ENCODE measurements at regions not wholly inside any gene's neighbourhood (a gene's known extent, or its start where the extent isn't known, plus 50 kb on each side); places are given as distances from the start of the nearest gene placed in this dataset.

DNA sequence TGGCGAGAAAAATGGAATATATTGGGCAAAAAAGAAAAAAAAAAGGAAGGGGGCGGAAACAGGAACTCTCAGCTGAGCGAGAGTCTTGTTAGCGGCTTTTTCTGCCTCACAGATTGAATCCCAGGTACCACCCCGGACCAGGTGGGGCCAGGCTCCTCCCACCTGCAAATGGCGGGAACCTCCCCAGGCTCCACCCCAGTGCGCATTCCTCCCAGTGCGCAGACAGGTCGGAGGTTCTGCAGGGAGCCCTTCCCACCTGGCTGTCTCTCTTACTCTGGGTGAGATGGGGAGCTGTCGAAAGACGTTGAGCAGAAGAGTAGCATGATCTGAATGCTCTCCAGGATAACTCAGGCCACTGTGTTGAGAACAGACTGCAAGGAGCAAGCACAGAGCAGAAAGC, 57.0 kb upstream of the ETV6 start:
- Mint-ChIP-seq H3K4me3 (no peak overlapping the region), H3K36me3 (ENCODE audit: low read depth) (no peaks in the 10 kb centered on the region), H3K4me1 (no peaks in the 10 kb centered on the region), H3K9me3 (no peaks in the 10 kb centered on the region), H3K27me3 (ENCODE audit: low read depth, poor library complexity) (no peaks in the 10 kb centered on the region), H3K27ac (no peak overlapping the region)
- TF ChIP-seq, protein P1, sequence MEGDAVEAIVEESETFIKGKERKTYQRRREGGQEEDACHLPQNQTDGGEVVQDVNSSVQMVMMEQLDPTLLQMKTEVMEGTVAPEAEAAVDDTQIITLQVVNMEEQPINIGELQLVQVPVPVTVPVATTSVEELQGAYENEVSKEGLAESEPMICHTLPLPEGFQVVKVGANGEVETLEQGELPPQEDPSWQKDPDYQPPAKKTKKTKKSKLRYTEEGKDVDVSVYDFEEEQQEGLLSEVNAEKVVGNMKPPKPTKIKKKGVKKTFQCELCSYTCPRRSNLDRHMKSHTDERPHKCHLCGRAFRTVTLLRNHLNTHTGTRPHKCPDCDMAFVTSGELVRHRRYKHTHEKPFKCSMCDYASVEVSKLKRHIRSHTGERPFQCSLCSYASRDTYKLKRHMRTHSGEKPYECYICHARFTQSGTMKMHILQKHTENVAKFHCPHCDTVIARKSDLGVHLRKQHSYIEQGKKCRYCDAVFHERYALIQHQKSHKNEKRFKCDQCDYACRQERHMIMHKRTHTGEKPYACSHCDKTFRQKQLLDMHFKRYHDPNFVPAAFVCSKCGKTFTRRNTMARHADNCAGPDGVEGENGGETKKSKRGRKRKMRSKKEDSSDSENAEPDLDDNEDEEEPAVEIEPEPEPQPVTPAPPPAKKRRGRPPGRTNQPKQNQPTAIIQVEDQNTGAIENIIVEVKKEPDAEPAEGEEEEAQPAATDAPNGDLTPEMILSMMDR (IDR thresholded peaks at IDR 0.05), result no peak
- no peak for DNase-seq

GRCh38 chr12:11593013-11593412, 56.5 kb upstream of the ETV6 start:
- TF ChIP-seq, protein P1 (IDR thresholded peaks at IDR 0.05), result no peak
- Mint-ChIP-seq H3K9me3 (no peaks in the 10 kb centered on the region), H3K27me3 (ENCODE audit: low read depth, poor library complexity) (no peaks in the 10 kb centered on the region), H3K4me1 (no peaks in the 10 kb centered on the region), H3K36me3 (ENCODE audit: low read depth) (no peaks in the 10 kb centered on the region), H3K27ac (no peak overlapping the region), H3K4me3 (no peak overlapping the region)
- DNase-seq, result no peak

DNA sequence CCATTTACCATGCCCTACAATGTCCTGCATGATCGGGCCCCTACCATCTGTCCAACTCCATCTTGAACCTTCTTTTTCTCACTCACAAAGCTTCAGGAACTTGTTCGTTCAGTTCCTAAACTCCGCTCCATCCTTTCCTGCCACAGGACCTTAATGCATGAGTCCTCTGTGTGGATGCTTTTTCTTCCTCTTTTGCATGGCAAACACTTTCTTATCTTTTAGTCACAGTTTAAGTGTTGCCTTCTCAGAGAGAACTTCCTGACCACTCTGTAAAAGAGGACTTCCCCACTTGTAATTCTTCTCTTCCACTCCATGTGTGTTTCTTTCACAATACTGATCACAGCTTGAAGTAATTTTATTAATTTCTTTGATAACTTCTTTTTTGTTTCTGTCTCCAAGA, 54.4 kb upstream of the ETV6 start:
- H3K4me1 Mint-ChIP-seq, result no peaks in the 10 kb centered on the region
- no peak for DNase-seq
- H3K27ac Mint-ChIP-seq, result no peak overlapping the region

DNA sequence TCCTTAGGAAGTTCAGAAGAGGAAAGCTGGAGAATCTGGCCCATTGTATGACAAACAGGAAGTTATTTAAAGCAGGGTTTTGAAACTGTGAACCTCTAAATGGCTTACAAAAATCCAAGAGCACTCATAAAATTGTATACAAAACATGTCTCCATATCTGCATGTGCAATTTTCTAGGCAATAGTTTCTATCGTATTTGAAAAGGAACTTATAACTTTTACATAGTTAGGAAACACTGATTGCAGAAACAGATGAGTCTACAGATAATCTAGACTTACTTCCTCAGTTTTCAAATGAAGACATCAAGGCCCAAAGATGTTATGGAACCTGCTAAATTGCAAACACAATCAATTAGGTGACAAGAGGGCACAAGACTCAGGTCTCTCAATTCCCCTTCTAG, 53.3 kb upstream of the ETV6 start:
- H3K36me3 Mint-ChIP-seq (ENCODE audit: low read depth), result no peaks in the 10 kb centered on the region

More for the DNA sequence above, 54.4 kb upstream of the ETV6 start:
- Mint-ChIP-seq H3K27me3 (ENCODE audit: low read depth, poor library complexity) (no peaks in the 10 kb centered on the region), H3K36me3 (ENCODE audit: low read depth) (no peaks in the 10 kb centered on the region), H3K4me3 (no peak overlapping the region), H3K9me3 (no peaks in the 10 kb centered on the region)
- TF ChIP-seq, protein P1 (IDR thresholded peaks at IDR 0.05), result no peak

GRCh38 chr12:11598900-11599299, 50.6 kb upstream of the ETV6 start:
- DNase-seq, result no peak
- no peaks in the 10 kb centered on the region for H3K9me3 Mint-ChIP-seq
- no peak overlapping the region for H3K27ac Mint-ChIP-seq
- TF ChIP-seq, protein P1 (IDR thresholded peaks at IDR 0.05), result no peak
- peaks cover 10% of the 10 kb centered on the region for H3K4me1 Mint-ChIP-seq
- no peaks in the 10 kb centered on the region for H3K27me3 Mint-ChIP-seq (ENCODE audit: low read depth, poor library complexity)
- H3K4me3 Mint-ChIP-seq, result no peak overlapping the region
- H3K36me3 Mint-ChIP-seq (ENCODE audit: low read depth), result no peaks in the 10 kb centered on the region

More for the DNA sequence above, 53.3 kb upstream of the ETV6 start:
- H3K27me3 Mint-ChIP-seq (ENCODE audit: low read depth, poor library complexity), result no peaks in the 10 kb centered on the region
- no peak overlapping the region for H3K4me3 Mint-ChIP-seq
- TF ChIP-seq, protein P1 (IDR thresholded peaks at IDR 0.05), result no peak
- H3K27ac Mint-ChIP-seq, result no peak overlapping the region
- DNase-seq, result no peak
- H3K9me3 Mint-ChIP-seq, result no peaks in the 10 kb centered on the region
- peaks cover 6% of the 10 kb centered on the region for H3K4me1 Mint-ChIP-seq

Data from nephron progenitor cell (in vitro differentiated cells).